GM21423 (cell line): ENCODE measurements at regions not wholly inside any gene's neighbourhood (a gene's known extent, or its start where the extent isn't known, plus 50 kb on each side); places are given as distances from the start of the nearest gene placed in this dataset.

Experiments used
- ATAC-seq: cut with Tn5 transposase; IDR thresholded peaks from one replicate; pipeline ENCODE4 v1.9.1; 2021; ENCODE audit warnings: mild to moderate bottlenecking, moderate library complexity; ENCODE audit not compliant: unreplicated experiment

DNA sequence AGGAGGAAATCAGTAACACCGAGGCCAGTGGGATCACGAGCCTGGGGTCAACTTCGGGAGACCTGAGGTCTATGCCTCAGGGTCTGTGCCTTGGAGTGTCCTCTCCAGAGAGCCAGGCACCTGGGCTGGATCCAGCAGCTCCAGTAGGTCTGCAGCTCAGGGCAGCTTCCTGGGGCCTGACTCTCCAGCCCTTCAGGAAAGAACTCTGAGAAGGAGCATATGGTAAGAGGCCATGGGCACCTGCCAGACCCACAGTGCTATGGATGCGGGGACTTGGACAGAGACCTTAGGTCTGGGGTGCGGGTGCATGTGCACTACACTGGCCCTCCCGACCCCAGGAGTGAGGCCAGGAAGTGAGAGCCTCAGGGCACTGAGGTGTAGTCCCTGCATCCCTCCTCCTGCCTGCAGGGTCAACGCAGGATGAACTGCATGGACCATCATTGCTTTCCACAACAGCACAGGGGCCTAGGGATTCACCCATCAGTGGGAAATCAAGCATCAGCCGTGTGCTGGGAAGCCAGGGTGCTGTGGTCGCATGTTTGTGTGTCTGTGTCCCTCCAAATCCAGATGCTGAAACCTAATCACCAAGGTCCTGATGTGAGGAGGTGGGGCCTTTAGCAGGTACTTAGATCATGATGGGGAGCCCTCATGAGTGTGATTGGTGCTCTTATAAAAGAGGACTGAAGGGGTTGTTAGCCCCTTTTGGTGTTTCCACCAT lies 210.9 kb upstream of the CST7 start:
- no peak for ATAC-seq

DNA sequence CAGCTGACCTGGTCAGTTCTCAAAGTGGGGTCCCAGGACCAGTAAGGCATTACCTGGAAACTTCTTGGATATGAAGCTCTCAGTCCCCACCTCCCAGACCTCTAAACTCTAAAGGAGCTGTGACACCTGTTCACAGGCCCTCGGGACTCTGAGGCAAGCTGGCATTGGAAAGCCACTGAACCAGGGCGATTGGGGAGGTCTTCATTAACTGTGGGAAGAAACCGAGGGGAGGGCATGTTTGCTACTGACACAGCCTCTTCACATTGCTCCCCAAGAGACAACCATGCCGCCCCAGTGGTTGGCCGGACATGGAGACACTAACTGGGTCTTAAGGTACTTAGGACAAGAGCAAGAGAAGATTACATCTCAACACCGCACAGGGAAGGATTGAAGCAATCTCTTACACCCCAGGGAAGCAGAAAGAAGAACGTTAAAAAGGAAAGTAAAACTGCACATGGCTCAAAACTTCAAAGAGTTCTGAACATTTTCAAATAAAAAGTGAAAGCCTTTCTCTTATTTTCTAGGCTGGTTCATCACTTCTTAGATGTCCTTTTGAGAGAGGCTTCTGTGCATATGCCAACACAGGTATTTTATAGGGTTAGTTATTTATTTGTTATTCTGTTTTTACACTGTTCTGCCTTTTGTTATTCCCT lies 210.0 kb upstream of the CST7 start:
- ATAC-seq: peak; percentile 50

DNA sequence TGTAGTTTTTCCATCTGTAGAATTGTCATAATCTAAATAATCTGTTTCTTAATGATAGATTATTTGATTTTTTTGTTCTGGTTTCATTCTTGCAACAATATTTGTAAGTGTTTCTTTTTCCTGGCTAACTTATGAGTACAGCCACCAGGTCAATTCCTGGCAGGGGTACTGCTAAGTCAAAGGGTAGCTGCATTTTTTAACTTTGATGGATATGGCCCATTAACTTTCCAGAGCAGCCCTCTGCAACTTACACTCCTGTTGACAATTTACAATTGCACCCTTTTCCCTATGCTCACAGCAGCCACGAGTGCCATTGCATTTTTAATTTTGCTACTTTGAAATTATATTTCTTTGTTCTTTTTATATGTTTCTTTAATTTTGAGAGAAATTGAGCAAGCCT lies 209.3 kb upstream of the CST7 start:
- ATAC-seq: no peak

DNA sequence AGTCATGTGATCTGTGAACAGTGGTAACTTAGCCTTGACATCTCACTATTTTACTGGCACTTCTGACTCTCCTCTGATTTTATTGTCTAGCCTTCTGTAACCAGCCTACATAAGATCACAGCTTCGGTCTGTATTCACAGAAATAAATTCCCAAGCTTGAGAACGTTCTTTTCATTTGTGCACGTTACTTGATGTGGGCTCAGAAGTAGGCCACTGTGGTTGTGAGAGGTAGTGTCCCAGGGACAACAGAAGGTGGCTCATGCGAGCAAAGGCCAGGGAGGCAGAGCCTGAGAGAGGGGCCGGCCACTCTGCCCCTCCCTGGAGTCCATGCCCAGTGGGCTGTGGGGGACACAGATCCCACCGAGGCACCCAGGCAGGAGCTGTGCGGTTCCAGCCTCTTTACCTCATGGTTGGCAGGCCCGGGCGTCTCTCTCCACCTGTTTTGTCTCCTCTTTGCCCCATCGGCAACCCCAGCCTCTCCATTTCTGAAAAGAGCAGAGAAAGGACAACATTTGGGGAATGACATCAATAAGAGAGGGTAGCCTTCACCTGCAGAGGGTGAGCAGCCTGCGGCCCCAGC lies 207.5 kb upstream of the CST7 start:
- ATAC-seq: no peak

DNA sequence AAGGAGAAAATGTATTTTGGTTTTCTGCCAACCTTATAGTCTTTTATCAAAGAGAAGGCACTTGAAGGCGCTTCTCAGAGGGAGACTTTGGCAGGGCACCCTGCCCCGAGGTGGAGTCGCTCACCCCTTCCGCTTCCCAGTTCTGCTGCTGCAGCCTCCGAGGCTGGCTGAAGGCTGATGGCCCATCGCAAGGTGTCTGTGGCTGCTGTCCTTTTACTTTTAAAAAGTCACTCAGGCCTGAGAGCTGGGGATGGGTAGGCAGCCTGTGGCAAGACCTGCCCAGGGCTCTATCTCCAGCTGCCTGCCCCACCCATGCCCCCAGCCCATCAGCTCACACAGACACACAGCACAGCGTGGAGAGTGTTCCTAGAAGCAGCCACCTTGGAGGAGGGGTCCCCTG lies 206.6 kb upstream of the CST7 start:
- no peak for ATAC-seq

DNA sequence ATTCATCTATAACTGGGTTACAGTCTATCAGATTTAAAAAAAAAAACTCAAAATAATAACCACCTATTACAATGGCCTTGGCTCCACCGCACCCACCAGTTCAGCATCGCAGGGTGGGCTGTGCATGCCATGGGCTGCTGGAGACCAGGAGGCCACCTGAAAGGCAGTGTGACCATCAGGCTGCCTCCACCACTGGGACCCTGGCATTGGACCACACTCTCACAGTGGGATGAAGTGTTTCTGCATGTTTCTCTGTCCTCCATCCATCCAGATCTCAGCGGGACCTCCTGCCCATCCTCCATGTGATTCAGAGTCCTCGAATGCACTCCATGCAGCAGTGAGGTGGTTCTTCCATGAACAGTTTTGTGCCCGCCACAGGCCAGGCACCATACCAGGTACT lies 206.1 kb upstream of the CST7 start:
- no peak for ATAC-seq

DNA sequence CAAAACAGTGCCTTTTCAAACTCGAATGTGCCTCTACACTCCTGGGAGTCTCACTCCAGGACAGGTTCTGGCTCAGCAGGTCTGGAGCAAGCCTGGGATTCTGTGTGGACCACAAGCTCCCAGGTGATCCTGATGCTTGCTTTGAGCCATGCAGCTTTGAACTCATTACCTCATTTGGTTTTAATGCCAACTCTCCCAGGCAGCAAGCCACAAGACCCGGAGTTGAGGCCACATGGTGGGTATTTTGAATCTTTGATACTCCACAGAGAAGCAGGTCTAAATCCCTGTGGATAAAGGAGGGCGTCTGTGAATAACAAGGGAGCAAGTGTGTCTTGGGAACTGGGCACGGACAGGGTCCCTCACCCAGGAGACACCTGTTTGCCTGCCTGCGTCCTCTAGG lies 205.4 kb upstream of the CST7 start:
- no peak for ATAC-seq

DNA sequence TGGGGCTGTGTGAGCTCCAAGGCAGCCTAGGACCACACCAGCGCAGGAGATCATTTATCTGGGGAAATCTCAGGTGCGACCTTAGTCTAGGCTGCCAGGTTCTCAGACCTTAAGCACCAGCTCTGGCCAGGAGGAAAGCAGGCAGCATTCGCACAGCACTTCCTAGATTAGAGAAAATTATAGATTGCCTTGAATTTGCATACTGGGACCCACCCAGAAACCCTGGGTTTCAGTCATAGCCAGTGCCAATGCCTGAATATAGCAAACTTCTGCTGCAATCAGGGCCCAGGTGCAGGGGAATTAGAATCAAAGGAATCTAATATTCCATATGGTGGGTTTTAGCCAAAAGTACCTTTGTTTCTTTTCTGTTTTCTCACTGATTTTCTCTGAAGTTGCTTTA lies 204.3 kb upstream of the CST7 start:
- ATAC-seq: no peak

DNA sequence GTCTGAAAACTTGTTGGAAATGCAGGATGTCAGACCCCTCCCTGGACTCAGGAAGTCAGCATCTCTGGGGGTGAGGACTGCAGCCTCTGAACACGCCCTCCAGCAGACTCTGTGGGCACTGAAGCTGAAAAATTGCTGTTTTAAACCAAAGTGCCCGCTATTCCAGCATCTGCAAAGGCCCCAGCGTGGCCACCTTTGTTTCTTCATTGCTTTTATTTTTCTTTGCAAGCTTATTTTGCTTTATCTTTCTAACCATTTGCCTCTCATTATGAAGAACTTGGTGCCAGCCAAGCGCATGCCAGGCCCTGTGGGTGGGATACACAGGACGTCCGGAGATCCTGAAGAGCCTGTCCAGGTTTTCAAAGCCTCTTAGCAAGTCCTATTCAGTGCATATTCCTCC lies 203.9 kb upstream of the CST7 start:
- ATAC-seq: no peak

DNA sequence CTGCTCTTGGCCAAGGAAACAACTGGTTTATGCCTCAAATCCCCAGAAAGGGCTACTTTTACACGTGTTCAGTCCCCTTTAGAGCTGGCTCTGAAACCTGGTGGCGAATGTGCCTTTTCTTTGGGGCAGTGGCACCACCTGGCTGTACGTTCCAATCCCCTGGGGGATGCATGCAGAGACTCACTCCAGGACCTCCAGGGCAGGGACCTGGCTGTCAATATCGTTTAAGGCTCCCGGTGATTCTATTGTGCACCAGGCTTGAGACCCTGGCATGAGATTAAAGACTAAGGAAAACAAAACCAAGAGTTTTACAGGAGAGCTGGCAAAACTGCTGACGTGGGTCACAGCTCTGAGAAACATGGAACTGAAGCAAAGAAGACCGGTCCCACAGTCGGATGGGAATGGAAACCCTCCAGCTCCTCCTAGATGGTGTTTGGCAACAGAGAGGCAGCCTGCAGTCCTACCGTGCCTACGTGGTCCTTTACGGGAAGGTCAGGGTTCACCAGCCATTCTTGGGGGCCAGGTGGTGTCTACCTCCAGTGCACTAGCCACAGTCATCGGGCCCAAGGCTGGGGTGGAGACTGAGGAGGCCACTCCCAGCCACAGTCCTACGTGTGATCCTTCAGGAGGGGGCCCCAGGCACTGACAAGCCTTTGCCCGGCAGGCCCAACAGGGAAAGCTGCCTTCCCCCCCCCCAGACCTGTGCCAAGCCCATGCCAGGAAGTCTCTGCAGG lies 203.3 kb upstream of the CST7 start:
- no peak for ATAC-seq

DNA sequence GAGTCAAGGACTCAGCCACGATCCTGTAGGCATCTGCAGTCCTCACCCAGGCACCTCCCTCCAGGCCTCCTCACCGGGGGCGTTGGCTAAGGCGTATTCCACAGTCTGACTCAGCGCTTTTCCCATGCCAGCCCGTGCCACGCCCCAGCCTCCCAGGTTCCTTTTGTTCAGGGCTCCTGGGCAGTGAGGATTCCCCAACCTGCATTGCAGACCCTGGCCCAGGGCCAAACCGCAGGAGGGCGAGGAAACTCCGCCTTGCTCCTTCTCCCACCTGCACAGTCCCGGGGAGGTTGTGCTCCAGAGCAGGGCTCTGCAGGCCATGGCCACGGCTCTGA lies 202.8 kb upstream of the CST7 start:
- no peak for ATAC-seq

DNA sequence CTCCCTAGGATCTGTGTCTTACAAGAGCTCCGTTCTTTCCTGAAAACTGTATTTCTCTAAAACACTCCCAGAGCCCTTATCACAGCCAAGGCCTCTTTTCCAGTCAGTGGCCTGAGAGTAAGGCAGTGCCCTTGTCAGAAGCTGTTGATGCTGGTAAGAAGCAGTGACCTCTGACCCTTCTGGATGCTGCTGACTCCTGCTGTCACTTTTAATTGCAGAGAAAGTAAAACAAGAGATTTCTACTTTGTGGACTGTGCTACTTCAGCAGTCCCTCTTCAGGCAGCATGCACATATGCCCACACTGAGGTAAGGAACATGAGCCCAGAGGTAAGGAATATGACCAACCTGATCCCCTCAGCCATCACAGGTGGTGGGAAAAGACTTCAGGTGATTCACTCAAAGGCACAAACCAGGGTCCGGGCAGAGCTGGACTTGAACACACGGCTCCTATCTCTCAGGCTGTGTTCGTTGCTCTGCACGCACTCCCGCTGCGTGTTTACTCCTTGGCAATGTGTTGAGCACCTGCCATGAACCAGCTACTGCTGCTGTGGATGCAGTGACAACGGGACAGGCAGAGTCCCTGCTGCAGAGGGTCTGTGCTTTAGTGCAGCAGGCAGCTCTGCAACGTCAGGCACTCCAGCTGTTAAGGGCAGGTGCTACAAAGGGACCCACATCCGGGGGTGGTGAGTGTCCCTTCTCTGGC lies 201.9 kb upstream of the CST7 start:
- ATAC-seq: no peak

DNA sequence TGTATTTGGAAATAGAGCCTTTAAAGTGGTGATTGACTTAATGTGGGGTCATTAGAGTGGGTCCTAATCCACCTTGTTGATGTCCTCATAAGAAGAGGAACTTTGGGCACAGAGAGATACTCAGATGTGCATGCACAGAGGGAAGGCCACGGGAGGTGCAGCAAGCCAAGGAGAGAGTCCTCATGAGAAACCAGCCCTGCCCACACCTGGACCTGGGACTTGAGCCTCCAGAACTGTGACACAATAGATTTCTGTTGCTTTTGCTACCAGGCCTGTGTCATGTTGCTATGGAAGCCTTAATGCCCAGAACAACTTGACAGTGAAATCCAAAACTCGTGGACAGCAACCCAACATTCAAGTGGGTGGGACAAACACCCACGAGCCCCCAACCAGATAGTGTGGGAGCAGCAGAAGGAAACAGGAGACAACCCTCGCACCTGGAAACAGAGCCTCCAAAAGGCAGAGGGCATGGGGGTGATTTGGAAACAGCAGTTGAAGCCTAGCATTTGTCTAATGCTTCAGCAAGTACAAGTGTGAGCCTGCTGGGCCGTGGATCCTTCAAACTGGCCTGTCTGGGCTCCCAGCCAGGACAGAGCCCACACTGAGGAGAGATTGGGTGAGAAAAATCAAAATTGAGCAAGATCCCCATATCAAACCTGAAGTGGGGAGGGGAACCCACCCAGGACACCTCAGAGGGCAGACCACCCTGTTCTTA lies 201.0 kb upstream of the CST7 start:
- ATAC-seq: no peak

DNA sequence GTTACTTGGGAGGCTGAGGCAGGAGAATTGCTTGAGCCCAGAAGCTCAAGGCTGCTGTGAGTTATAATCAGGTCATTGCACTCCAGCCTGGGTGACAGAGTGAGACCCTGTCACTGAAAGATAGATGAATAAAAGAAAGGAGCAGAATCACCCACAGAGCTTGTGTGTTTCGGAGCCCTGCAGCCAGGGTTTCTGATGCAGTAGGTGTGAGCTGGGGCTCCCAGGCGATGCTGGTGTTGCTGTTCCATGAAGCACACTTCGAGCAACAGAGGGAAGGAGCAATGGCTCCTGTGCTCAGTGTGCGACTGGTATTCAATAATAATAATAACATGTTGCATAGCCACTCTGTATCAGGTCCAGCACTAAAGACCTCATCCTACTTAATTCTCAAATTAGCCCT lies 197.5 kb upstream of the CST7 start:
- no peak for ATAC-seq

DNA sequence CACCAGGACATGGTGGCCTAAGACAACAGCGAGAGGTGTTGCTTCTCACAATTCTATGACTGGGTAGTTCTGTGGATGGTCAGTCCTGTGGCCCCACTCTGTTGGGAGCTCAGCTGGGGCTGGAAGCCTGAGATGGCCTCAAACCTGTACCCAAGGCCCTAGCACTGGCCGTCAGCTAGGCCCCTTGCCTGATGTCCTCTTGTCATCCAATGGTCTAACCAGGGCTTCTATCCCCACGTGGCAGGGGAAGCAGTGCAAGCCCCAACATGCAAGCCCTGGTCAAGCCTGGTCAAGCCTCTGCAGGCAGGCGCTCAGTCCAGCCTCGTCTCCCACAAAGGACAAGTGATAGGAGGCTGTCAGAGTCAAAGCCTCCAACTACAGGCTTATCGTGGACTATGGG lies 196.5 kb upstream of the CST7 start:
- ATAC-seq: no peak

DNA sequence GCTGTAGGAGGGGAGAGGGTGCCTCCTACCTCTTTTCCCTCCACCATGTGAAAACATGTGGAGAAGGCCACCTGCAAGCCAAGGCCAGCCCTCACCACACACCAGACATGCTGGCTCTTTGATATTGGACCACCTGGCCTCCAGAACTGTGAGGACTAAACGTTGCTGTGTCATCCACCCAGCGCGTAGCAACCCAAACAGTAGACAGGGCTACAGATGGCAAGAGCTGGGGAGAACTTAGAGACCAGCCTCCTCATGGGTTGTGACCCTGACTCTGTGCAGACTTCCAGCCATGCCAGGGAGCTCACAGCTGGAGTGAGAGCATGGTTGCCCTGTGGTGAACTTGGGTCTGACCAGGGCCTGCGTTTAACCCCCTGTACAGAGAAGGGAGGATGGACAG lies 195.9 kb upstream of the CST7 start:
- ATAC-seq: no peak

DNA sequence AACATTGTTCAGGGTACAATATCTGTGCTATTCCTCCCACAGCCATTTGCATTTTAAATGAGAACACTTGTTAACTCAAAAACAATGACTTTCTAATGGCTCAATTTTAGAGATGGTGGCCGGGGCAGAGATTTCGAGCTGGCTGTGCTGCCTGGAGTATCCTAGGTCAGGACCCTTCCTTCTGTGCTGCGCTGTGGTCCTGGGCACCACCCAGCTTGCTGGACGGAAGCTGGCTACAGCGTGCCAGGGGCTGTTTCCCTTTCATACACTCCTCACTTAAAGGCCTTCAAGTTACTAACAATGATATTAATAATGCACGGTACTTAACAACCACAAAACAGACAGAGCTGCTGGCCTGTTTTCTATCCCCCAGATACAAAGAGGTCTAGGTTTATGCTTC lies 194.4 kb upstream of the CST7 start:
- no peak for ATAC-seq

DNA sequence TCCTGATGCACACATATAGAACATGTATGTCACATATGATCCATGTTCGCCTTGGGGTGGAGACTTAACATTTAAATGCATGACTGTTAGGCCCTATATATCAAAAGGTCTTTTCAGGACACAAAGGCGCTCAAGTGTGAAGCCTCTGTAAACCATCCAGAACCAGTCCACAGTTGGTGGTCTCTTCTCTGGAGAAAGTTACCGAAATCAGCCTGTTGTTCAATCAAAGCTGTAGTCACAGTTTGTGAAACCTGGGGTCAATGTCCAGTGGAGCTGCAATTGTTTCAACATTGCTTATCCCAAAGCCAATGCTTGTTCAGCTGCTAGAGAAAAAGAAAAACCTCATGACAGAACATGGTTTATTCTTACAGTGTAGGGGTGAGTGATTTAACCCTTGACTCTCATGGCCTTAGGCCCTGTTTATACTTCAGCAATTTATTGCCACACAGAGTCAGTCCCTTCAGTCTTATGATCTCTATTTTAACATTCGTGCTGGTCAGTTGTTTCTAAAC lies 193.6 kb upstream of the CST7 start:
- ATAC-seq: no peak

DNA sequence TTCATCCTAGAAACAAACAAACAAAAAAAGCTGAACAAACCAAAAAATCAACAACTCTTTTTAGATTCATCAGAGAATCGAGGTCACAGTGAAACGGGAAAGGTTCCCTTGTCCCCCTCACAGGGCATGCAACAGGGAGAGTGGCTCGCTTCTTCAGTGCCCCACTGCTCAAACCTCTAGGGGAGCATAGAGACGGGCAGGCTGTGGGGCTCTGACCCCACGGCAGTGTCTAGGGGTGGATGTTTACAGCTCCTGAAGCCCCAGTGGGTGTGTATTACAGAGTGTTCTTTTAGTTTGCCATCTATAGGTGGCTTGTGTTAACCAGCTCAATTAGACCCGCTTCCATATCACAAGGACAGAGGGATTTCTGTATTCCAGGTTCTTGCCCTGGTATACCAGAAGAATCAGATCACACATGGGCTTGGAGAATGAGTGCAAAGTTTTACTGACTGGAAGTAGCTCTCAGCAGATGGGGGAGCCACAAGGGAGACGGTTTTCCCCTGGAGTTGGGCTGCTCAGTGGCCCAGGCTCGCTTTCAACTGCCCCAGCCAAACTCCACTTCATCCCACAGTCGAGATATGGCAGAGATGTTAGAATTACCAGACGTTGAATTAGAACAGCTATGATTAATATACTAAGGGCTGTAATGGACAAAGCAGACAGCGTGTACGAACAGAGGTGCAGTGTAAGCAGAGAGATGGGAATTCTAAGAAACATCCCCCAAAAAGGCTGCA lies 192.6 kb upstream of the CST7 start:
- no peak for ATAC-seq
